ENCODE measurements at regions not wholly inside any gene's neighbourhood (a gene's known extent, or its start where the extent isn't known, plus 50 kb on each side); places are given as distances from the start of the nearest gene placed in this dataset.

GRCh38 chr16:59216291-59216690, 482.2 kb upstream of the GOT2 start:
- no peak overlapping the region for H3K4me3 ChIP-seq (replicated peaks in 1 of 2; ENCODE audit: low read depth in 2 of 2, low read length in 2 of 2)
- DNase-seq (ENCODE audit: low read depth in 2 of 2) = no peak
- no peak for TF ChIP-seq CTCF (IDR thresholded peaks at IDR 0.05; ENCODE audit: low read depth, low read length)

GRCh38 chr16:59214455-59214854, 480.3 kb upstream of the GOT2 start:
- no peak for TF ChIP-seq CTCF (IDR thresholded peaks at IDR 0.05; ENCODE audit: low read depth, low read length)
- no peak for DNase-seq (ENCODE audit: low read depth in 2 of 2)
- H3K4me3 ChIP-seq (replicated peaks in 1 of 2; ENCODE audit: low read depth in 2 of 2, low read length in 2 of 2) = no peak overlapping the region

- TF ChIP-seq CTCF (IDR thresholded peaks at IDR 0.05; ENCODE audit: low read depth, low read length) = no peak
- H3K4me3 ChIP-seq (replicated peaks in 1 of 2; ENCODE audit: low read depth in 2 of 2, low read length in 2 of 2) = no peak overlapping the region
- no peak for DNase-seq (ENCODE audit: low read depth in 2 of 2)
Observed at GRCh38 chr16:59213952-59214351, 479.8 kb upstream of the GOT2 start.

- peak in 1 of 2 donors; percentile 5 for DNase-seq (ENCODE audit: low read depth in 2 of 2)
- no peak overlapping the region for H3K4me3 ChIP-seq (replicated peaks in 1 of 2; ENCODE audit: low read depth in 2 of 2, low read length in 2 of 2)
- TF ChIP-seq CTCF (IDR thresholded peaks at IDR 0.05; ENCODE audit: low read depth, low read length) = no peak
Observed at GRCh38 chr16:59212492-59213024, 478.4 kb upstream of the GOT2 start.

GRCh38 chr16:59210955-59211541, 476.9 kb upstream of the GOT2 start:
- TF ChIP-seq CTCF (IDR thresholded peaks at IDR 0.05; ENCODE audit: low read depth, low read length) = no peak
- no peak overlapping the region for H3K4me3 ChIP-seq (replicated peaks in 1 of 2; ENCODE audit: low read depth in 2 of 2, low read length in 2 of 2)
- DNase-seq (ENCODE audit: low read depth in 2 of 2) = peak; percentile 10 to 59

GRCh38 chr16:59205403-59205802, 471.3 kb upstream of the GOT2 start:
- DNase-seq (ENCODE audit: low read depth in 2 of 2) = no peak
- TF ChIP-seq CTCF (IDR thresholded peaks at IDR 0.05; ENCODE audit: low read depth, low read length) = no peak
- H3K4me3 ChIP-seq (replicated peaks in 1 of 2; ENCODE audit: low read depth in 2 of 2, low read length in 2 of 2) = no peak overlapping the region

- no peak for TF ChIP-seq CTCF (IDR thresholded peaks at IDR 0.05; ENCODE audit: low read depth, low read length)
- no peak for DNase-seq (ENCODE audit: low read depth in 2 of 2)
- H3K4me3 ChIP-seq (replicated peaks in 1 of 2; ENCODE audit: low read depth in 2 of 2, low read length in 2 of 2) = no peak overlapping the region
Observed at GRCh38 chr16:59204589-59204988, 470.5 kb upstream of the GOT2 start.
